Aorta (tissue), 5 donors: ENCODE measurements at regions not wholly inside any gene's neighbourhood (a gene's known extent, or its start where the extent isn't known, plus 50 kb on each side); places are given as distances from the start of the nearest gene placed in this dataset.

ENCODE experiments used
- ATAC-seq: fragments of 200-7000 bp; cut with Tn5 transposase; one replicate; pipeline ENCODE4 v1.9.1; 2022; ENCODE audit warnings: moderate library complexity; ENCODE audit not compliant: low FRiP score
- DNase-seq, 2 donors: peaks; one replicate each; pipeline ENCODE4 v3.0.0-alpha.2; 2020
- H3K27ac ChIP-seq, 2 donors: one replicate each; pipeline ENCODE4 v1.5.1; 2013; ENCODE audit warnings: low read length in 2 of 2, mild to moderate bottlenecking in 2 of 2, moderate library complexity in 2 of 2, control low read depth in 1 of 2, inconsistent platforms in 1 of 2, low read depth in 1 of 2
- H3K27me3 ChIP-seq, 2 donors: one replicate each; pipeline ENCODE4 v1.6.1; 2013; ENCODE audit warnings: control low read depth in 1 of 2, low read length in 1 of 2, mild to moderate bottlenecking in 1 of 2, moderate library complexity in 1 of 2; ENCODE audit not compliant: insufficient read depth in 2 of 2, control insufficient read depth in 1 of 2
- H3K36me3 ChIP-seq, 2 donors: one replicate each; pipeline ENCODE4 v1.6.1; 2013; ENCODE audit warnings: control low read depth in 1 of 2, low read length in 1 of 2, mild to moderate bottlenecking in 1 of 2; ENCODE audit not compliant: insufficient read depth in 2 of 2, control insufficient read depth in 1 of 2
- H3K4me1 ChIP-seq, 2 donors: one replicate each; pipeline ENCODE4 v1.6.1; 2013; ENCODE audit warnings: low read length in 2 of 2, control low read depth in 1 of 2, mild to moderate bottlenecking in 1 of 2, moderate library complexity in 1 of 2; ENCODE audit not compliant: insufficient read depth in 2 of 2, control insufficient read depth in 1 of 2
- H3K4me3 ChIP-seq, 2 donors: one replicate each; pipeline ENCODE4 v1.5.1; 2013; ENCODE audit warnings: low read length in 2 of 2, control low read depth in 1 of 2, mild to moderate bottlenecking in 1 of 2
- H3K9me3 ChIP-seq: one replicate; pipeline ENCODE4 v1.6.1; 2013; ENCODE audit warnings: mild to moderate bottlenecking, low read length; ENCODE audit not compliant: control insufficient read depth
- WGBS, 2 donors: extraction: QIAGEN DNeasy Blood & Tissue Kit; methylation state at CpG; one replicate each; pipeline ENCODE4 v1.1.7; 2013; 5-methylcytosine and 5-hydroxymethylcytosine counted together
- intact Hi-C, 2 donors: fragments of 100-400 bp; cut with DNase I; formaldehyde crosslinking; loops; one replicate each; pipeline versions ENCODE4 v1.14.2 to v1.15.0; 2022
- donor health status: healthy with polysubstance abuse.
- donor health status: Bipolar disorder and iron deficiency.
- donor health status: DM: no; HTN: no; CAD: no.
- donor health status: DM: no; HTN: no; CAD: no.
- donor health status: DM: yes; HTN: yes; CAD: no.

- H3K4me1 ChIP-seq: no peaks in the 10 kb centered on the region
- WGBS, 2 donors: 24 to 27% methylated on average over 5 of the region's 5 CpGs
- ATAC-seq (peak; percentile 68), DNase-seq (no peak)
- H3K4me3 ChIP-seq: no peak overlapping the region
- H3K36me3 ChIP-seq: no peaks in the 10 kb centered on the region
- H3K9me3 ChIP-seq: no peaks in the 10 kb centered on the region
- no peak overlapping the region for H3K27ac ChIP-seq
- intact Hi-C loops: no loop called here
- H3K27me3 ChIP-seq: no peaks in the 10 kb centered on the region
These were observed 141.5 kb downstream of the GABRG2 start for GRCh38 chr5:162209005-162209605.

GRCh38 chr5:162214551-162214950 lies 147.0 kb downstream of the GABRG2 start:
- Histone ChIP-seq H3K27me3 (no peaks in the 10 kb centered on the region), H3K9me3 (no peaks in the 10 kb centered on the region), H3K4me3 (no peak overlapping the region), H3K27ac (no peak overlapping the region), H3K36me3 (no peaks in the 10 kb centered on the region), H3K4me1 (no peaks in the 10 kb centered on the region)
- intact Hi-C loops: no loop called here
- ATAC-seq: no peak
- no peak for DNase-seq
- 88% methylated on average over 2 of the region's 2 CpGs for WGBS, 2 donors

- 77 to 95% methylated on average over 1 of the region's 1 CpG for whole genome bisulfite sequencing, 2 donors
- intact Hi-C loops: no loop called here
- no peak for DNase-seq
- Histone ChIP-seq H3K27ac (no peak overlapping the region), H3K9me3 (no peaks in the 10 kb centered on the region), H3K4me3 (no peak overlapping the region), H3K27me3 (no peaks in the 10 kb centered on the region), H3K4me1 (no peaks in the 10 kb centered on the region), H3K36me3 (no peaks in the 10 kb centered on the region)
- no peak for ATAC-seq
These were observed 149.5 kb downstream of the GABRG2 start for GRCh38 chr5:162217037-162217436.

- Histone ChIP-seq H3K4me1 (no peaks in the 10 kb centered on the region), H3K36me3 (no peaks in the 10 kb centered on the region), H3K4me3 (no peak overlapping the region), H3K27me3 (no peaks in the 10 kb centered on the region), H3K27ac (no peak overlapping the region), H3K9me3 (no peaks in the 10 kb centered on the region)
- DNase-seq (no peak), ATAC-seq (no peak)
- intact Hi-C loops: no loop called here
These were observed 154.3 kb downstream of the GABRG2 start for GRCh38 chr5:162221910-162222309.

- no peak overlapping the region for H3K27ac ChIP-seq
- no peak overlapping the region for H3K4me3 ChIP-seq
- H3K9me3 ChIP-seq: no peaks in the 10 kb centered on the region
- intact Hi-C loops: no loop called here
- 45 to 64% methylated on average over 2 of the region's 2 CpGs for WGBS, 2 donors
- no peak for DNase-seq
- no peaks in the 10 kb centered on the region for H3K27me3 ChIP-seq
- H3K36me3 ChIP-seq: no peaks in the 10 kb centered on the region
- H3K4me1 ChIP-seq: peaks cover 0 to 1% of the 10 kb centered on the region in 2 donors
- ATAC-seq: no peak
These were observed 159.5 kb downstream of the GABRG2 start for GRCh38 chr5:162227075-162227474.

GRCh38 chr5:162230348-162230747 lies 162.8 kb downstream of the GABRG2 start:
- peaks cover 4% of the 10 kb centered on the region for H3K9me3 ChIP-seq
- no peaks in the 10 kb centered on the region for H3K36me3 ChIP-seq
- DNase-seq (no peak), ATAC-seq (no peak)
- peaks cover 0 to 1% of the 10 kb centered on the region in 2 donors for H3K4me1 ChIP-seq
- WGBS, 2 donors: 46 to 47% methylated on average over 3 of the region's 3 CpGs
- H3K27me3 ChIP-seq: no peaks in the 10 kb centered on the region
- H3K4me3 ChIP-seq: no peak overlapping the region
- intact Hi-C loops: no loop called here
- no peak overlapping the region for H3K27ac ChIP-seq

- no peaks in the 10 kb centered on the region for H3K36me3 ChIP-seq
- H3K27me3 ChIP-seq: no peaks in the 10 kb centered on the region
- 27 to 32% methylated on average over 1 of the region's 1 CpG for WGBS, 2 donors
- intact Hi-C loops: no loop called here
- peaks cover 0 to 1% of the 10 kb centered on the region in 2 donors for H3K4me1 ChIP-seq
- DNase-seq: no peak
- ATAC-seq: no peak
- peaks cover 4% of the 10 kb centered on the region for H3K9me3 ChIP-seq
- no peak overlapping the region for H3K27ac ChIP-seq
- no peak overlapping the region for H3K4me3 ChIP-seq
These were observed 163.9 kb downstream of the GABRG2 start for GRCh38 chr5:162231522-162231921.

- Histone ChIP-seq H3K4me1 (no peaks in the 10 kb centered on the region), H3K27me3 (no peaks in the 10 kb centered on the region), H3K9me3 (no peaks in the 10 kb centered on the region), H3K27ac (no peak overlapping the region), H3K36me3 (no peaks in the 10 kb centered on the region), H3K4me3 (no peak overlapping the region)
- ATAC-seq (no peak), DNase-seq (no peak)
- intact Hi-C loops: no loop called here
These were observed 173.2 kb downstream of the GABRG2 start for GRCh38 chr5:162240734-162241133.

GRCh38 chr5:162242416-162242815 lies 174.8 kb downstream of the GABRG2 start:
- no peaks in the 10 kb centered on the region for H3K9me3 ChIP-seq
- H3K36me3 ChIP-seq: no peaks in the 10 kb centered on the region
- ATAC-seq: no peak
- no peak overlapping the region for H3K27ac ChIP-seq
- no peak for DNase-seq
- no peaks in the 10 kb centered on the region for H3K4me1 ChIP-seq
- H3K4me3 ChIP-seq: no peak overlapping the region
- intact Hi-C loops: no loop called here
- no peaks in the 10 kb centered on the region for H3K27me3 ChIP-seq
